ENCODE measurements at regions not wholly inside any gene's neighbourhood (a gene's known extent, or its start where the extent isn't known, plus 50 kb on each side); places are given as distances from the start of the nearest gene placed in this dataset.
"Not testable (repeated sequence)": the region's sequence is repeated elsewhere in the genome, so short reads cannot be mapped to it uniquely, and the experiment has no call there.

GRCh38 chr5:88615767-88616166 is 267.2 kb downstream of the MEF2C start:
- TF ChIP-seq, protein P1, sequence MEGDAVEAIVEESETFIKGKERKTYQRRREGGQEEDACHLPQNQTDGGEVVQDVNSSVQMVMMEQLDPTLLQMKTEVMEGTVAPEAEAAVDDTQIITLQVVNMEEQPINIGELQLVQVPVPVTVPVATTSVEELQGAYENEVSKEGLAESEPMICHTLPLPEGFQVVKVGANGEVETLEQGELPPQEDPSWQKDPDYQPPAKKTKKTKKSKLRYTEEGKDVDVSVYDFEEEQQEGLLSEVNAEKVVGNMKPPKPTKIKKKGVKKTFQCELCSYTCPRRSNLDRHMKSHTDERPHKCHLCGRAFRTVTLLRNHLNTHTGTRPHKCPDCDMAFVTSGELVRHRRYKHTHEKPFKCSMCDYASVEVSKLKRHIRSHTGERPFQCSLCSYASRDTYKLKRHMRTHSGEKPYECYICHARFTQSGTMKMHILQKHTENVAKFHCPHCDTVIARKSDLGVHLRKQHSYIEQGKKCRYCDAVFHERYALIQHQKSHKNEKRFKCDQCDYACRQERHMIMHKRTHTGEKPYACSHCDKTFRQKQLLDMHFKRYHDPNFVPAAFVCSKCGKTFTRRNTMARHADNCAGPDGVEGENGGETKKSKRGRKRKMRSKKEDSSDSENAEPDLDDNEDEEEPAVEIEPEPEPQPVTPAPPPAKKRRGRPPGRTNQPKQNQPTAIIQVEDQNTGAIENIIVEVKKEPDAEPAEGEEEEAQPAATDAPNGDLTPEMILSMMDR (IDR thresholded peaks at IDR 0.05): not testable (repeated sequence)
- not testable (repeated sequence) for TF ChIP-seq POLR2A (IDR thresholded peaks at IDR 0.05)
